Activated CD8-positive, alpha-beta memory T cell treated with anti-CD3 and anti-CD28 coated beads, Interleukin-2, amount 50 U/mL, for 4 hours (primary cell): ENCODE measurements at regions not wholly inside any gene's neighbourhood (a gene's known extent, or its start where the extent isn't known, plus 50 kb on each side); places are given as distances from the start of the nearest gene placed in this dataset.

Source experiments
- DNase-seq: peaks from one replicate; pipeline ENCODE4 v3.0.0-alpha.2; 2020

GRCh38 chr2:234763002-234763873 lies 188.6 kb upstream of the SH3BP4 start:
- no peak for DNase-seq

DNA sequence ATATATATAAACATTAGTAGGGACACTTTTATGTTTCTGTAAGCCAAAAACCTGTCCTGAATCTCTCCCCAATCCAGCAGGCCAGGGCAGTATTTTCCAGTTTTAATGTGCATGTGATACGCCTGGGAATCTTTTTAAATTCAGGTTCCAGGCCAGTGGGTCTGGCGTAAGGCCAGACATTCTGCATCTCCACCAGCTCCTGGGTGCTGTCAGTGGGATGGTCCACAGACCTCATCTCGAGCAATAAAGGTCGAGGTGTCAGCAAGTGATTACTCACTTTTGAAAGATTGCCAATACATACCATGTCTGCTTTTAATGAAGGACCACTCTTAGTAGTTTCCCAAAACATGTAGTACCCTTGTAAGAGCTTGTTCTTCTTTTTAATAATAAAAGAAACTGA lies 189.9 kb upstream of the SH3BP4 start:
- no peak for DNase-seq

DNA sequence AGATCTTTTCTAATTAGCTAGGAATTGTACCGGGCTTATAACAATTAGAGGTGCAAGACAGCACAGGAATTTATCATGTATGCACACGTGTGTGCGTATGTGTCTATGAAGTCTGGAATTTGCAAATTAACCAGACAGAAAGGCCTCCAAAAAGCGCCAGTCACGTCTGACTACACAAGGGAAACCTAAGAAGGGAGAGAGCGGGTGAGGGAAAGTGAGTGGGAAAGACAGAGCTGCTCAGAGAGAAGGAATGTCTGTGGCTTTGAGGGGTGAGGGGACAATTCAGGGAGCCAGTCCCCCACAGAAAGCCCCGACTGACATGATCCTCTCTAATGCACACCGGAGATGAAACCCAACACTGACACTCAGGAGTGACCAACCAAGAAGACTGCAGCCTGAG lies 197.7 kb upstream of the SH3BP4 start:
- DNase-seq = no peak

DNA sequence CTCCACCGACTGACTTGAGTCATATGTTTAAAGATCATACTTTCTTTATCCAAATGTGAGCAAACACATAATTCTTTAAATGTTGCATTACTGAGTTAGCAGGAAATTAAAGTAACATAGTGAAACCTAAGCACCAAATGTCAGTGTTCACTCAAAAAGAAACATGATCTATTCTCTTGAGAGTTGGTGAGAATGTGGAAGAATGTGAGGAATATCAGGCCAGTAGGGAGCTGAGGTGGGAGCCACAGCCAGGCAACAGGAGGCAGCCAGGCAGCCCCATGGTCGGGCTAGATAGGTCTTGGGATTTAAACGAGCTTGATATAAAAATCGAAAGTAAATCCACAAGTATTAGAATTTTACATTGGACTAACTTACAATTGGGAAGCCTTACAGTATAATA lies 198.1 kb upstream of the SH3BP4 start:
- no peak for DNase-seq

- no peak for DNase-seq
These were observed 198.9 kb upstream of the SH3BP4 start for GRCh38 chr2:234752966-234753365.

DNA sequence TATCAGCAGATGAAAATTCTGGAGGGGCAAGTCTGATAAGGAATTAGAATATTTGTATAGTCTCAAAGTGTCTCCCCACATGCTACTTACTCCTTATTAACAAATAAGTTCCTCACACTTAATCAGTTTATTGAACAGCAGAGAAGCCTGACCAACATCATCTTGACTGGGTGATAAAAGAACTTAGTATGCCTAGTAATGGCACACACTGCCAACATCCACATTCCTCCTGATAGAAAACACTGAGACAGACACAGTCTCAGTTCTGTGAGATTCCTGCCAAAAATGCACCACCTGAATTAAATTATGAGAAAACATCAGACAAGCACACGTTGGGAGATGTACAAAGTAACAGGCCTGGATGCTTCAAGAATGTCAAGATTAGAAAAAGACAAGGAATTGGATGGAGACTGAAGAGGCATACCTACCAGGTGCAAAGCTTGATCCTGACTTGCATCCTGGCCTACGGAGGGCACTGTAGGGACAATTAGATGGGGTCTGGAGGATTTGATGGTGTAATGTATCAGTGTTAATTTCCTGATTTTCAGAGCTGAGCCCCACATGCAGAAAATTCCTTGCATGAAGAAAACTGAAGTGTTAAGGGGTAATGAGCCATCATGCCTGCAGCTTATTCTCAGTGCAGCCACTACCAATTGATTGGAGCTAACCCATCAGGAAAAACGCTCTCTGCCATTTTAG lies 200.4 kb upstream of the SH3BP4 start:
- DNase-seq = no peak

DNA sequence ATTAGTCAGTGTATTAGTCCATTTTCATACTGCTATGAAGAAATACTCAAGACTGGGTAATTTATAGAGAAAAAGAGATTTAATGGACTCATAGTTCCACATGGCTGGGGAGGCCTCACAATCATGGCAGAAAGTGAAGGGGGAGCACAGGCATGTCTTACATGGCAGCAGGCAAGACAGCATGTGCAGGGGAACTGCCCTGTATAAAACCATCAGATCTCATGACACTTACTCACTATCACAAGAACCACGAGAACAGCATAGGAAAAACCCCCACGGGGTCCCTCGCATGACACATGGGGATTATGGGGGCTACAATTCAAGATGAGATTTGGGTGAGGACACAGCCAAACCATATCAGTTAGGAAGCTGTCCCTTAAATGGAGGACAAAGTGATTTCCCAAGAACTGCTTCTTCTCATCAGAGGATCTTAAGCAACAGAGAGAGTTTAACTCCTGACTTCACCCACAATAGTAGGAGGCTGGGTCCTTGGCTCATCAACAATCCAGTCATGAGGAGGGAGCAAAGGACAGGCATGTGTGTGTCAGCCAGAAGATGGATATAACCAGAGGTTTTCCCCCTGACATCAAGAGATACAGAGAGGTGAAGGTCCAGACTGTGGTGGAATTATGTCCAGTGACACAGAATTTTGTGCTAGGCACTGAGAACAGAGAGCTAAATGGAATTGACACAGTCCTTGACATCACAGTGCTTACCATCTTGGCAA lies 203.8 kb upstream of the SH3BP4 start:
- no peak for DNase-seq

DNA sequence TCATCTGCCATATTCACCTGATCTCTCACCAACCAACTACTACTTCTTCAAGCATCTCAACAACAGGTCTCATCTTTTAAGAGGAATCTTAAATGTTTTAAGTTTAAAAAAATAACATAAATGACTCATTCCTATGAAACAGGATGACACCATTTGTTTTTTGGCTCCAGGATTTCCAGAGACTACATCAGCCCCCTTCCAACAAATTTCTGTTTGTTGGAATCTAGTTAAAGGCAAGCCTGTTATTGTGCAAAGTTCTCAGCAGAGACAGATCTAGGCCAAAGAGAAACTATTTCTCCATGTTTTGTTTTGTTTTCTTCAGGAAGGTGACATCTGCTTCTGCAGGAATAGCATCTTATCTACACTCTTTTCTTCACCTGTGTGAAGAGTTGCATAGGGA lies 204.8 kb upstream of the SH3BP4 start:
- DNase-seq = no peak

DNA sequence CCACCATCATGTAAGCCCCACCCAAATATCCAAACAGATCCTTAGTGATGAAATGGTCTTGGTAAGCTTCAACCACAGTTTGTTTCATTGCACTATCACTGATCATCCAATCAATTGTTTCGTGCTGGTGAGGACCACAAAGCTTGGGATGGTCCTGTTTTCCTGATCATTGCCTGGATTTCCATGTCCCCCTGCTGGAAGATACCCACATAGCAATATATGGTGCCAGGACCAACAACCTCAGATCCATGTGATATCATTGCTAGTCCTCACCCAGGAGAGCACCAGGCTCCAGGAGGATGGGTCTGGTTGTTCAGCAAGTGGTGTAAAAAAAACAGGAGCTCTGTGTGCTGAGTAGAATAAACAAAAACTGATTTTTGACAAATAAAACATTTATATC lies 206.5 kb upstream of the SH3BP4 start:
- no peak for DNase-seq

DNA sequence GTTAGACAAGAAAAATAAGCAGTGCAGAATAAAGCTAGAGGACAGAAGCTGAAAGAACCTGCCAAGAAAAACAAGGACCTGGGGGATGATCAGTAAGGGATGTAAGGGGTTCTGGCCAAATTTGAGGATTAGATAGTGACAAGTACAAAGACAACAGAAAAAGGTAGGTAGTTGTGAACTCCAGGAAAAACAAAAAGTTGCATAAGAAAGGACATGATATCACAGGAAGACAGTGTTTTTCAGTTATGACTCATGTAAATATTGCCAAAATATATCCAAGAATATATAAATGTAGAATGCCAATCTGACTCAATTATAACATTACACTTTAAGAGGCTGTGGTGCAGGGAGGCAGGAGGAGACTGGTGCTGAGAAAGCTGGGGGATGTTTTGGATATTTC lies 209.8 kb upstream of the SH3BP4 start:
- no peak for DNase-seq

- no peak for DNase-seq
These were observed 212.8 kb upstream of the SH3BP4 start for GRCh38 chr2:234739061-234739460.

- no peak for DNase-seq
These were observed 216.0 kb upstream of the SH3BP4 start for GRCh38 chr2:234735829-234736228.

DNA sequence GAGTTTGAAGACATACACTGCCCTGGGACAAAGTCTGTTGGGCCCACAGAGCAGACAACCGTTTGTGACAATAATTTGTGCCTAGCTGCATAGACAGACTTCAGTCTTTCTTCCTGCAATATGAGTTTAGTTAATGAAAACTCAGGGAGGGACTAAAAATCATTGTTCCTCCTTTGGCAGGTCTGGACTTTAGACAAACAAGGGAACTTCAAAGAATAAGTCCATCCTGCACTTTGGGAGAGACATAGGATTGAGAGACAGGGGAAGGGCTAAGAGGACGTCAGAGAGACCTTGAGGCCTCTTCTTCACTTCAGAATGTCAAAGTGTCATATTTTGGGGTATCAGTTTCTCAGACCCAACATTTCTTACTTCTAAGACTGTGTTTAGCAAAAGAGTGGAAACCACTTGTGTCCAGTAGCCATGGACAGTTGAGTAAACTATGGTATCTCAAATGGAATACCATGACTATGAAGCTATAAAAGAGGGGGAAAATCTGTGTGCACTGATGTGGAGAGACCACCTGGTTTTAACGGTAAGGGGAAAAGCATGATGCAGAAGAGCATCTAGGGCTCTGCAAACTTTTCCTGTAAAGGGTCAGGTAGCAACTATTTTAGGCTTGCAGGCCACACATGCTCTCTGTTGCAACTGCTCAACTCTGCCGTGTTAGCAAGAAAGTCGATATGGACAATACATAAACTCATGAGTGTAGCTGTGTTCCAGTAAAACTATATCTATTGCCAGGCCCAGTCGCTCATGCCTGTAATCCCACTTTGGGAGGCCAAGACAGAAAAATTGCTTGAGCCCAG lies 217.8 kb upstream of the SH3BP4 start:
- no peak for DNase-seq

- no peak for DNase-seq
These were observed 218.7 kb upstream of the SH3BP4 start for GRCh38 chr2:234733093-234733489.

GRCh38 chr2:234732404-234733092 lies 219.3 kb upstream of the SH3BP4 start:
- DNase-seq = no peak

GRCh38 chr2:234731236-234731635 lies 220.6 kb upstream of the SH3BP4 start:
- no peak for DNase-seq

DNA sequence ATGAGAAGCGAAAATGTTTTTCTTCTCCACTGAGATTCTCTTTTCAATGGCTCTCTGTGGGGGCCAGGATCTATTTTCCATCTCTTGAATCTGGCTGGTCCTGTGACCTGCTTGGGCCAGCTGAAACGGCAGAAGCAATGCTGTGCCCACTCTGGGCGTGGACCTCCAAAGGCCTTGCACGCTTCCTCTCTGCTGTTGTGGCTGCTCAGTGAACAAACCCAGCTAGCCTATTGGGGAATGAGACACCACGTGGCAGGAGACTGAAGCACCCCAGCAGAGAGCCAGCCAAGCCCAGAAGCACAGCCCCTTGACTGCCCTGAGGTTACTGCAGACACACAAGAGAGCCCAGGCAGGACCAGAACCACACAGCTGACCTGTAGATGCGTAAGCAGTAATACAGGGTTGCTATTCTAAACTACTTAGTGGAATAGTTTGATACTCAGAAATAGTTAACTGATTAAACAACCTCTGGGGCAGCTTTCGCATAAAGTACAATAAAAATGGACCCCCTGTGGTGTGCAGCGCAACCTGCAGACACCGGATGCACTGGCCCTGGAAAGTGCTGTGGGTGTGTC lies 221.7 kb upstream of the SH3BP4 start:
- DNase-seq = no peak

- DNase-seq = no peak
These were observed 226.1 kb upstream of the SH3BP4 start for GRCh38 chr2:234725528-234726264.

- no peak for DNase-seq
These were observed 227.0 kb upstream of the SH3BP4 start for GRCh38 chr2:234724850-234725249.

DNA sequence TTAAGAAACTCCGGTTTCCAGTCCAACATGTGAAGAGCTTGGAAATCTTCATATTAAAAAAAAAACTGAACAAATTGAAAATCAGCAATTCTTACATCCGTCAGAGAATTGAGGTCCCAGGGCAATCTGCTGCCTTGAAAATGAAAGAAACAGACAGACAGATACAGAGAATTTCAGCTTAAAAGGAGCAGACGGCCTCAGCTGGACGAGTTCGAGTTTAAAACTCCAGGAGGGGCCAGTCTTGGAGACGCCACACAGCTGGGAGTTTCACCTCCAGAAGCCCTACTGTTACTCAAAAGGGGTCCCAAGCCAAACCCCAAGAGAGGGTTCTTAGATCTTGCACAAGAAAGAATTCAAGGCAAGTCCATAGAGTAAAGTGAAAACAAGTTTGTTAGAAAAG lies 226.5 kb upstream of the ARL4C start:
- DNase-seq = no peak

- no peak for DNase-seq
These were observed 225.3 kb upstream of the ARL4C start for GRCh38 chr2:234722176-234722575.
